VCaP (cell line): ENCODE measurements at regions not wholly inside any gene's neighbourhood (a gene's known extent, or its start where the extent isn't known, plus 50 kb on each side); places are given as distances from the start of the nearest gene placed in this dataset.
"Not testable (repeated sequence)": the region's sequence is repeated elsewhere in the genome, so short reads cannot be mapped to it uniquely, and the experiment has no call there.

Experiments used
- H3K27ac ChIP-seq: fragments of 450-650 bp; 2 replicates; pipeline ENCODE4 v1.5.1; 2017
- CTCF ChIP-seq: fragments of 450-650 bp; conservative IDR thresholded peaks from 2 replicates; pipeline ENCODE4 v1.5.1; 2017; ENCODE audit warnings: mild to moderate bottlenecking, moderate library complexity

- peak; percentile 11; the same call in 1 of the 2 replicates for TF ChIP-seq CTCF
These were observed 335.0 kb upstream of the DNAJC19 start for GRCh38 chr3:181324516-181324915.

GRCh38 chr3:181318321-181318720 lies 328.8 kb upstream of the DNAJC19 start:
- no peak for TF ChIP-seq CTCF
- no peak overlapping the region for H3K27ac ChIP-seq

More at GRCh38 chr3:181324516-181324915, 335.0 kb upstream of the DNAJC19 start:
- H3K27ac ChIP-seq, result not testable (repeated sequence)

GRCh38 chr3:181317508-181317907 lies 328.0 kb upstream of the DNAJC19 start:
- H3K27ac ChIP-seq, result no peak overlapping the region

GRCh38 chr3:181316482-181316881 lies 326.9 kb upstream of the DNAJC19 start:
- no peak overlapping the region for H3K27ac ChIP-seq
- no peak for TF ChIP-seq CTCF

More at GRCh38 chr3:181317508-181317907, 328.0 kb upstream of the DNAJC19 start:
- no peak for TF ChIP-seq CTCF

- TF ChIP-seq CTCF, result no peak
- no peak overlapping the region for H3K27ac ChIP-seq
These were observed 323.8 kb upstream of the DNAJC19 start for GRCh38 chr3:181313335-181313734.

GRCh38 chr3:181311186-181311585 lies 321.6 kb upstream of the DNAJC19 start:
- TF ChIP-seq CTCF, result no peak
- no peak overlapping the region for H3K27ac ChIP-seq

GRCh38 chr3:181302960-181303359 lies 313.4 kb upstream of the DNAJC19 start:
- no peak for TF ChIP-seq CTCF
- H3K27ac ChIP-seq, result no peak overlapping the region
